Activated T-helper 2 cell treated with anti-CD3 and anti-CD28 coated beads, Interferon-gamma antibody, Interleukin-2, Interleukin-4, amounts not matched to agents 10 μg/mL and 5 μg/mL and 100 μg/mL, durations not matched to agents 14 hours and 24 hours and 36 hours (primary cell): ENCODE measurements at regions not wholly inside any gene's neighbourhood (a gene's known extent, or its start where the extent isn't known, plus 50 kb on each side); places are given as distances from the start of the nearest gene placed in this dataset.

Experiments used
- DNase-seq: peaks from one replicate; pipeline ENCODE4 v3.0.0; 2021; ENCODE audit warnings: low spot score
- H3K27ac Mint-ChIP-seq: one replicate; pipeline ENCODE4 v1.8.0; 2021; ENCODE audit warnings: mixed read lengths
- H3K27me3 Mint-ChIP-seq: one replicate; pipeline ENCODE4 v1.8.0; 2021; ENCODE audit warnings: low read depth, mixed read lengths
- H3K36me3 Mint-ChIP-seq: one replicate; pipeline ENCODE4 v1.8.0; 2021; ENCODE audit warnings: low read depth, mixed read lengths
- H3K4me1 Mint-ChIP-seq: one replicate; pipeline ENCODE4 v1.8.0; 2021; ENCODE audit warnings: low read depth, mixed read lengths
- H3K4me3 Mint-ChIP-seq: one replicate; pipeline ENCODE4 v1.8.0; 2021; ENCODE audit warnings: low read depth, mild to moderate bottlenecking, moderate library complexity, mixed read lengths
- H3K9me3 Mint-ChIP-seq: one replicate; pipeline ENCODE4 v1.8.0; 2021; ENCODE audit warnings: mixed read lengths
- intact Hi-C: fragments of 100-400 bp; cut with micrococcal nuclease; formaldehyde crosslinking; loops from one replicate; pipeline ENCODE4 v1.15.1; 2023

GRCh38 chr4:125693228-125693627 lies 378.5 kb downstream of the FAT4 start:
- Mint-ChIP-seq H3K27ac (no peak overlapping the region), H3K4me3 (no peak overlapping the region), H3K27me3 (no peaks in the 10 kb centered on the region), H3K36me3 (no peaks in the 10 kb centered on the region), H3K4me1 (no peaks in the 10 kb centered on the region), H3K9me3 (peaks cover 6% of the 10 kb centered on the region)
- intact Hi-C loops: no loop called here
- no peak for DNase-seq

- no peak overlapping the region for H3K4me3 Mint-ChIP-seq
- no peaks in the 10 kb centered on the region for H3K27me3 Mint-ChIP-seq
- H3K27ac Mint-ChIP-seq: no peak overlapping the region
- no peaks in the 10 kb centered on the region for H3K36me3 Mint-ChIP-seq
- intact Hi-C loops: no loop called here
- H3K9me3 Mint-ChIP-seq: no peaks in the 10 kb centered on the region
- H3K4me1 Mint-ChIP-seq: no peaks in the 10 kb centered on the region
- DNase-seq: no peak
Measured at GRCh38 chr4:125702406-125702805, 387.7 kb downstream of the FAT4 start.

GRCh38 chr4:125703443-125703842 lies 388.7 kb downstream of the FAT4 start:
- intact Hi-C loops: no loop called here
- H3K4me1 Mint-ChIP-seq: no peaks in the 10 kb centered on the region
- DNase-seq: no peak
- H3K27me3 Mint-ChIP-seq: no peaks in the 10 kb centered on the region
- no peak overlapping the region for H3K27ac Mint-ChIP-seq
- no peaks in the 10 kb centered on the region for H3K36me3 Mint-ChIP-seq
- H3K9me3 Mint-ChIP-seq: no peaks in the 10 kb centered on the region
- no peak overlapping the region for H3K4me3 Mint-ChIP-seq

GRCh38 chr4:125704726-125705125 lies 390.0 kb downstream of the FAT4 start:
- no peaks in the 10 kb centered on the region for H3K36me3 Mint-ChIP-seq
- H3K4me1 Mint-ChIP-seq: no peaks in the 10 kb centered on the region
- H3K9me3 Mint-ChIP-seq: no peaks in the 10 kb centered on the region
- H3K27me3 Mint-ChIP-seq: no peaks in the 10 kb centered on the region
- intact Hi-C loops: no loop called here
- no peak for DNase-seq
- no peak overlapping the region for H3K4me3 Mint-ChIP-seq
- no peak overlapping the region for H3K27ac Mint-ChIP-seq

- Mint-ChIP-seq H3K4me1 (no peaks in the 10 kb centered on the region), H3K9me3 (no peaks in the 10 kb centered on the region), H3K27ac (no peak overlapping the region), H3K36me3 (no peaks in the 10 kb centered on the region), H3K27me3 (no peaks in the 10 kb centered on the region), H3K4me3 (no peak overlapping the region)
- DNase-seq: no peak
- intact Hi-C loops: no loop called here
Measured at GRCh38 chr4:125705681-125706080, 390.9 kb downstream of the FAT4 start.

GRCh38 chr4:125707397-125707796 lies 392.6 kb downstream of the FAT4 start:
- H3K4me3 Mint-ChIP-seq: no peak overlapping the region
- H3K36me3 Mint-ChIP-seq: no peaks in the 10 kb centered on the region
- no peak overlapping the region for H3K27ac Mint-ChIP-seq
- no peaks in the 10 kb centered on the region for H3K4me1 Mint-ChIP-seq
- intact Hi-C loops: no loop called here
- no peak for DNase-seq
- H3K27me3 Mint-ChIP-seq: no peaks in the 10 kb centered on the region
- no peaks in the 10 kb centered on the region for H3K9me3 Mint-ChIP-seq

GRCh38 chr4:125710766-125711165 lies 396.0 kb downstream of the FAT4 start:
- Mint-ChIP-seq H3K9me3 (no peaks in the 10 kb centered on the region), H3K4me3 (no peak overlapping the region), H3K27ac (no peak overlapping the region), H3K4me1 (no peaks in the 10 kb centered on the region), H3K36me3 (no peaks in the 10 kb centered on the region), H3K27me3 (no peaks in the 10 kb centered on the region)
- no peak for DNase-seq
- intact Hi-C loops: no loop called here

GRCh38 chr4:125714049-125714448 lies 399.3 kb downstream of the FAT4 start:
- no peak for DNase-seq
- intact Hi-C loops: no loop called here
- Mint-ChIP-seq H3K4me1 (no peaks in the 10 kb centered on the region), H3K36me3 (no peaks in the 10 kb centered on the region), H3K4me3 (no peak overlapping the region), H3K27me3 (no peaks in the 10 kb centered on the region), H3K27ac (no peak overlapping the region), H3K9me3 (no peaks in the 10 kb centered on the region)

- H3K4me3 Mint-ChIP-seq: no peak overlapping the region
- no peak for DNase-seq
- intact Hi-C loops: no loop called here
- H3K27me3 Mint-ChIP-seq: no peaks in the 10 kb centered on the region
- H3K27ac Mint-ChIP-seq: no peak overlapping the region
- no peaks in the 10 kb centered on the region for H3K9me3 Mint-ChIP-seq
- no peaks in the 10 kb centered on the region for H3K4me1 Mint-ChIP-seq
- H3K36me3 Mint-ChIP-seq: no peaks in the 10 kb centered on the region
Measured at GRCh38 chr4:125714845-125715244, 400.1 kb downstream of the FAT4 start.

GRCh38 chr4:125719987-125720386 lies 405.2 kb downstream of the FAT4 start:
- intact Hi-C loops: no loop called here
- Mint-ChIP-seq H3K9me3 (no peaks in the 10 kb centered on the region), H3K27ac (no peak overlapping the region), H3K36me3 (no peaks in the 10 kb centered on the region), H3K4me1 (no peaks in the 10 kb centered on the region), H3K4me3 (no peak overlapping the region), H3K27me3 (no peaks in the 10 kb centered on the region)
- no peak for DNase-seq

- Mint-ChIP-seq H3K27me3 (no peaks in the 10 kb centered on the region), H3K27ac (no peak overlapping the region)
- intact Hi-C loops: no loop called here
Measured at GRCh38 chr4:125722009-125722408, 407.3 kb downstream of the FAT4 start.

GRCh38 chr4:125725957-125726525 lies 411.3 kb downstream of the FAT4 start:
- Mint-ChIP-seq H3K36me3 (no peaks in the 10 kb centered on the region), H3K27me3 (no peaks in the 10 kb centered on the region), H3K9me3 (no peaks in the 10 kb centered on the region), H3K27ac (no peak overlapping the region), H3K4me1 (no peaks in the 10 kb centered on the region), H3K4me3 (no peak overlapping the region)
- no peak for DNase-seq
- intact Hi-C loops: no loop called here

More at GRCh38 chr4:125722009-125722408, 407.3 kb downstream of the FAT4 start:
- Mint-ChIP-seq H3K4me1 (no peaks in the 10 kb centered on the region), H3K4me3 (no peak overlapping the region), H3K36me3 (no peaks in the 10 kb centered on the region), H3K9me3 (no peaks in the 10 kb centered on the region)
- DNase-seq: no peak

GRCh38 chr4:125727931-125728330 lies 413.2 kb downstream of the FAT4 start:
- no peaks in the 10 kb centered on the region for H3K4me1 Mint-ChIP-seq
- no peaks in the 10 kb centered on the region for H3K27me3 Mint-ChIP-seq
- no peak for DNase-seq
- no peak overlapping the region for H3K27ac Mint-ChIP-seq
- no peaks in the 10 kb centered on the region for H3K36me3 Mint-ChIP-seq
- H3K4me3 Mint-ChIP-seq: no peak overlapping the region
- no peaks in the 10 kb centered on the region for H3K9me3 Mint-ChIP-seq
- intact Hi-C loops: no loop called here

GRCh38 chr4:125728568-125728967 lies 413.8 kb downstream of the FAT4 start:
- intact Hi-C loops: no loop called here
- H3K27ac Mint-ChIP-seq: no peak overlapping the region
- no peaks in the 10 kb centered on the region for H3K27me3 Mint-ChIP-seq
- no peak overlapping the region for H3K4me3 Mint-ChIP-seq
- H3K4me1 Mint-ChIP-seq: no peaks in the 10 kb centered on the region
- DNase-seq: no peak
- H3K36me3 Mint-ChIP-seq: no peaks in the 10 kb centered on the region
- H3K9me3 Mint-ChIP-seq: no peaks in the 10 kb centered on the region
